Sigmoid colon (tissue), 6 donors: ENCODE measurements at regions not wholly inside any gene's neighbourhood (a gene's known extent, or its start where the extent isn't known, plus 50 kb on each side); places are given as distances from the start of the nearest gene placed in this dataset.

ENCODE experiments used
- DNase-seq: peaks from one replicate; pipeline ENCODE4 v3.0.0-alpha.2; 2019
- H3K27ac ChIP-seq, 4 donors: fragments of 200-600 bp; sonication (generic); one replicate each; pipeline ENCODE4 v1.5.1; 2016 to 2019; ENCODE audit warnings: mild to moderate bottlenecking in 1 of 4
- H3K27me3 ChIP-seq, 3 donors: fragments of 200-600 bp; sonication (generic); one replicate each; pipeline ENCODE4 v1.5.1; 2019; ENCODE audit warnings: mild to moderate bottlenecking in 1 of 3
- H3K36me3 ChIP-seq, 4 donors: fragments of 200-600 bp; sonication (generic); one replicate each; pipeline ENCODE4 v1.5.1; 2016 to 2019
- H3K4me1 ChIP-seq, 4 donors: fragments of 200-600 bp; sonication (generic); one replicate each; pipeline ENCODE4 v1.5.1; 2017 to 2019
- H3K4me3 ChIP-seq, 4 donors: fragments of 200-600 bp; sonication (generic); one replicate each; pipeline ENCODE4 v1.5.1; 2017 to 2019; ENCODE audit warnings: mild to moderate bottlenecking in 2 of 4, moderate library complexity in 1 of 4
- H3K9me3 ChIP-seq, 4 donors: fragments of 200-600 bp in 3 of 4; sonication (generic) in 3 of 4; one replicate each; pipeline versions ENCODE4 v1.5.1 to v1.6.1; 2013 to 2019
- CTCF ChIP-seq, 4 experiments: fragments of 450-650 bp in 3 of 4; fragments of 200-600 bp in 1 of 4; IDR thresholded peaks; one replicate each; pipeline ENCODE4 v1.5.1; 2016 to 2019; ENCODE audit warnings: antibody characterized with exemption in 4 of 4, mild to moderate bottlenecking in 3 of 4, moderate library complexity in 2 of 4
- EP300 ChIP-seq, 4 donors: sonication (generic); formaldehyde crosslinking; IDR thresholded peaks; one replicate each; pipeline ENCODE4 v1.6.1; 2017; ENCODE audit warnings: antibody characterized with exemption in 4 of 4
- POLR2A ChIP-seq, 2 donors: fragments of 450-650 bp; IDR thresholded peaks; one replicate each; pipeline ENCODE4 v1.6.1; 2016; ENCODE audit warnings: antibody characterized with exemption in 2 of 2, mild to moderate bottlenecking in 2 of 2, moderate library complexity in 2 of 2
- POLR2AphosphoS5 ChIP-seq, 4 donors: sonication (generic); formaldehyde crosslinking; IDR thresholded peaks; one replicate each; pipeline ENCODE4 v1.6.1; 2017; ENCODE audit warnings: antibody characterized with exemption in 4 of 4
- WGBS, 2 donors: extraction: QIAGEN DNeasy Blood & Tissue Kit; methylation state at CpG; one replicate each; pipeline ENCODE4 v1.1.7; 2013; 5-methylcytosine and 5-hydroxymethylcytosine counted together
- intact Hi-C: fragments of 100-400 bp; cut with DNase I; formaldehyde crosslinking; loops from one replicate; pipeline ENCODE4 v1.15.1; 2023
- donor health status: healthy with polysubstance abuse.
- donor health status: healthy.

- H3K27me3 ChIP-seq: no peaks in the 10 kb centered on the region
- H3K27ac ChIP-seq: no peak overlapping the region
- TF ChIP-seq EP300 (IDR thresholded peaks at IDR 0.05) (no peak), CTCF (IDR thresholded peaks at IDR 0.05) (no peak), POLR2A (IDR thresholded peaks at IDR 0.05) (no peak), POLR2AphosphoS5 (IDR thresholded peaks at IDR 0.05) (no peak)
- no peaks in the 10 kb centered on the region for H3K4me1 ChIP-seq
- H3K4me3 ChIP-seq: no peak overlapping the region
- 80 to 91% methylated on average over 2 of the region's 2 CpGs for WGBS, 2 donors
- H3K36me3 ChIP-seq: no peaks in the 10 kb centered on the region
- no peaks in the 10 kb centered on the region for H3K9me3 ChIP-seq
- intact Hi-C loops: no loop called here
- no peak for DNase-seq
These were observed 405.2 kb downstream of the NR2F2 start for GRCh38 chr15:96735632-96736240.

DNA sequence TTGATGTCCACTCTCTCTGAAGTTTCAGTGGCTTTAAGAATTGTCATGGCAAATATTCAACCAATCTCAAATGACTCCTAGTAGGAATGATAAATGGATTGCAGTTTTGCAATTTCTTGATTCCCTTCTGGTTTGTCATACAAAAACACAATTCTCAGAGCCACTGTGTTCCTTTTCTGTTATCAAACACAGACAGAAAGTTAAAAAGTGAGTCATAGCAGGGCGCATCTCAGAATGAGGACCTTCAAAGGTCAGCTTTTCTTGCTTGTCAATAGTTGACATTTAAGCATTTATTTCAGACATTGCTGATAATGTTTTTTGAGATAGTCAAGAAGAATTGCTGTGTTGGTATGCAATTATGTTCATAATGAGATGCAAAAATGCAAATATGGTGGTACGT lies 405.9 kb downstream of the NR2F2 start:
- Histone ChIP-seq H3K4me1 (no peaks in the 10 kb centered on the region), H3K36me3 (no peaks in the 10 kb centered on the region), H3K4me3 (no peak overlapping the region), H3K9me3 (no peaks in the 10 kb centered on the region), H3K27me3 (no peaks in the 10 kb centered on the region), H3K27ac (no peak overlapping the region)
- intact Hi-C loops: no loop called here
- TF ChIP-seq EP300 (IDR thresholded peaks at IDR 0.05) (no peak), POLR2AphosphoS5 (IDR thresholded peaks at IDR 0.05) (no peak), CTCF (IDR thresholded peaks at IDR 0.05) (no peak), POLR2A (IDR thresholded peaks at IDR 0.05) (no peak)
- DNase-seq: no peak
- WGBS, 2 donors: 89 to 92% methylated on average over 2 of the region's 2 CpGs

DNA sequence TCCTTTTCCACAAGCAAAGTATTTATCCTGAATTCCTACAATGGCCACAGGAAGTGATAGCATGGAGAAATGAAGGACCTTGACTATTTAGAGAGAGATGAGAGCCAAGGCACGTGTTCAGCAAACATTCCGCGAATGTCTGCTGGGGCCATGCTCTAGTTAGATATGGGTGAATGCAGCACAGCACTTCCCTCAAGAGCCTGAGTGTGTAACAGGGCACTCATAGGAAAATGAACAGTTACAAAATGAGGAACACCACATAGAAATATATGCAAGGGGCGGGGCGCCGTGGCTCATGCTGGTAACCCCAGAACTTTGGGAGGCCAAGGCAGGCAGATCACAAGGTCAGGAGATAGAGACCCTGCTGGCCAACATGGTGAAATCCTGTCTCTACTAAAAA lies 406.9 kb downstream of the NR2F2 start:
- DNase-seq: no peak
- Histone ChIP-seq H3K4me1 (no peaks in the 10 kb centered on the region), H3K27me3 (no peaks in the 10 kb centered on the region), H3K9me3 (no peaks in the 10 kb centered on the region), H3K27ac (no peak overlapping the region), H3K4me3 (no peak overlapping the region), H3K36me3 (no peaks in the 10 kb centered on the region)
- TF ChIP-seq CTCF (IDR thresholded peaks at IDR 0.05): no peak
- no peak for TF ChIP-seq POLR2A (IDR thresholded peaks at IDR 0.05)
- TF ChIP-seq POLR2AphosphoS5 (IDR thresholded peaks at IDR 0.05): no peak
- TF ChIP-seq EP300 (IDR thresholded peaks at IDR 0.05): no peak
- intact Hi-C loops: no loop called here
- 88 to 91% methylated on average over 6 of the region's 6 CpGs for WGBS, 2 donors

DNA sequence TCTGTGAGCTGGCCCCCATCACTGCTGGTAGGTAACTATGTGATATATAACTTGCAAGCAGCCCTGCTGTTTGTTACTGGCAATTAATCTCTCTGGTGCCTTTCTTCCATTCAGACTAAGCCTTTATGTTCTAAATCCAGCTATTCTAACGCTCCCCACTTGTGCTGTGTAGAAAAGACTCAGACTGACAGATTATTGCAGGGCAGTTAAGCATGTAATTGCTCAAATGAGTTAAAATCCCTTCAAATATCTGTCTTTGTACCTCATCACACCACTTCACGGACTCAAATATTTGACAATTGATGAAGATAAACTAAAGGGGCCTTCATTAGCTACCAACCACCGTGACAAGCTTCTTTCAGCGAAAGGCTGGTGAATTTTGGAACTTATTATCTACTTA lies 416.2 kb downstream of the NR2F2 start:
- no peak for DNase-seq
- intact Hi-C loops: no loop called here
- no peaks in the 10 kb centered on the region for H3K27me3 ChIP-seq
- H3K9me3 ChIP-seq: no peaks in the 10 kb centered on the region
- H3K27ac ChIP-seq: no peak overlapping the region
- no peaks in the 10 kb centered on the region for H3K4me1 ChIP-seq
- 40 to 61% methylated on average over 4 of the region's 4 CpGs for WGBS, 2 donors
- TF ChIP-seq EP300 (IDR thresholded peaks at IDR 0.05) (no peak), CTCF (IDR thresholded peaks at IDR 0.05) (no peak), POLR2AphosphoS5 (IDR thresholded peaks at IDR 0.05) (no peak), POLR2A (IDR thresholded peaks at IDR 0.05) (no peak)
- H3K36me3 ChIP-seq: no peaks in the 10 kb centered on the region
- no peak overlapping the region for H3K4me3 ChIP-seq

DNA sequence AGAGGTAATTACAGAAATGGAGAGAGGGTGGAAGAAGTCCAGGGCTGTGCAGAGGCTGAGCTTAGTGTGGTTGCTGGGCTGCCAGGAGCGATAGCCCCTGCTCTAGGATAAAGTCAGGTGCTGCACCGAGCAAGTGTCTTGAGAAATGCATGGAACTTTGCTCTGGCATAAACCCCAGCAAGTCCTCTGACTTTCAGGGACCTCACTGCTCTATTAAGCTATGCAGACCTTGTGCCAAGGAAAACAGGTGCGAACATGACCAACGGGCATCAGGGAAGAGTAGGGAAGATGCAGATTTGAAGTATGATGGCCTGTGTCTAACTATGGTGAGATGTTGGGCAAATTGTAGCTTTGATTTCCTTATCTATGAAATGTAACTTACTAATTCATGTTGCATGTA lies 416.8 kb downstream of the NR2F2 start:
- no peak for TF ChIP-seq EP300 (IDR thresholded peaks at IDR 0.05)
- TF ChIP-seq POLR2AphosphoS5 (IDR thresholded peaks at IDR 0.05): no peak
- no peak for TF ChIP-seq CTCF (IDR thresholded peaks at IDR 0.05)
- TF ChIP-seq POLR2A (IDR thresholded peaks at IDR 0.05): no peak
- 81 to 84% methylated on average over 4 of the region's 4 CpGs for WGBS, 2 donors

More for the DNA sequence above, 416.8 kb downstream of the NR2F2 start:
- no peak overlapping the region for H3K4me3 ChIP-seq
- no peaks in the 10 kb centered on the region for H3K27me3 ChIP-seq
- DNase-seq: no peak
- intact Hi-C loops: no loop called here
- H3K4me1 ChIP-seq: no peaks in the 10 kb centered on the region
- no peaks in the 10 kb centered on the region for H3K36me3 ChIP-seq
- H3K9me3 ChIP-seq: no peaks in the 10 kb centered on the region
- no peak overlapping the region for H3K27ac ChIP-seq
